HG03095 (cell line): ENCODE measurements at regions not wholly inside any gene's neighbourhood (a gene's known extent, or its start where the extent isn't known, plus 50 kb on each side); places are given as distances from the start of the nearest gene placed in this dataset.
"Not testable (repeated sequence)": the region's sequence is repeated elsewhere in the genome, so short reads cannot be mapped to it uniquely, and the experiment has no call there.

Experiments
- ATAC-seq: cut with Tn5 transposase; IDR thresholded peaks from one replicate; pipeline ENCODE4 v1.9.1; 2021; ENCODE audit warnings: moderate library complexity; ENCODE audit not compliant: unreplicated experiment

- no peak for ATAC-seq
Measured at GRCh38 chr15:98546329-98546728, 102.0 kb upstream of the IGF1R start.

GRCh38 chr15:98547275-98547674, 101.1 kb upstream of the IGF1R start:
- ATAC-seq, result no peak

- no peak for ATAC-seq
Measured at GRCh38 chr15:98547741-98548138, 100.6 kb upstream of the IGF1R start.

GRCh38 chr15:98548139-98548971, 100.0 kb upstream of the IGF1R start:
- no peak for ATAC-seq

- no peak for ATAC-seq
Measured at GRCh38 chr15:98549003-98549402, 99.3 kb upstream of the IGF1R start.

- ATAC-seq, result no peak
Measured at GRCh38 chr15:98549741-98550140, 98.6 kb upstream of the IGF1R start.

GRCh38 chr15:98550363-98550762, 98.0 kb upstream of the IGF1R start:
- ATAC-seq, result not testable (repeated sequence)

GRCh38 chr15:98551936-98552562, 96.3 kb upstream of the IGF1R start:
- no peak for ATAC-seq

- ATAC-seq, result no peak
Measured at GRCh38 chr15:98554272-98555172, 93.8 kb upstream of the IGF1R start.

- ATAC-seq, result no peak
Measured at GRCh38 chr15:98555173-98555515, 93.2 kb upstream of the IGF1R start.

- ATAC-seq, result no peak
Measured at GRCh38 chr15:98556321-98556720, 92.0 kb upstream of the IGF1R start.

GRCh38 chr15:98560338-98560737, 88.0 kb upstream of the IGF1R start:
- ATAC-seq, result no peak

GRCh38 chr15:98561169-98561941, 87.0 kb upstream of the IGF1R start:
- no peak for ATAC-seq

GRCh38 chr15:98562331-98562937, 85.9 kb upstream of the IGF1R start:
- no peak for ATAC-seq

GRCh38 chr15:98565566-98565965, 82.8 kb upstream of the IGF1R start:
- ATAC-seq, result no peak

GRCh38 chr15:98567951-98568350, 80.4 kb upstream of the IGF1R start:
- no peak for ATAC-seq

GRCh38 chr15:98568382-98569017, 79.8 kb upstream of the IGF1R start:
- no peak for ATAC-seq

GRCh38 chr15:98570119-98570518, 78.2 kb upstream of the IGF1R start:
- no peak for ATAC-seq

- no peak for ATAC-seq
Measured at GRCh38 chr15:98580572-98580971, 67.8 kb upstream of the IGF1R start.

- no peak for ATAC-seq
Measured at GRCh38 chr15:98581715-98582114, 66.6 kb upstream of the IGF1R start.
